GM04504 (cell line): ENCODE measurements at regions not wholly inside any gene's neighbourhood (a gene's known extent, or its start where the extent isn't known, plus 50 kb on each side); places are given as distances from the start of the nearest gene placed in this dataset.

Experiments used
- DNase-seq: peaks from one replicate; pipeline ENCODE4 v3.0.0-alpha.2; 2012; ENCODE audit warnings: low read depth

DNA sequence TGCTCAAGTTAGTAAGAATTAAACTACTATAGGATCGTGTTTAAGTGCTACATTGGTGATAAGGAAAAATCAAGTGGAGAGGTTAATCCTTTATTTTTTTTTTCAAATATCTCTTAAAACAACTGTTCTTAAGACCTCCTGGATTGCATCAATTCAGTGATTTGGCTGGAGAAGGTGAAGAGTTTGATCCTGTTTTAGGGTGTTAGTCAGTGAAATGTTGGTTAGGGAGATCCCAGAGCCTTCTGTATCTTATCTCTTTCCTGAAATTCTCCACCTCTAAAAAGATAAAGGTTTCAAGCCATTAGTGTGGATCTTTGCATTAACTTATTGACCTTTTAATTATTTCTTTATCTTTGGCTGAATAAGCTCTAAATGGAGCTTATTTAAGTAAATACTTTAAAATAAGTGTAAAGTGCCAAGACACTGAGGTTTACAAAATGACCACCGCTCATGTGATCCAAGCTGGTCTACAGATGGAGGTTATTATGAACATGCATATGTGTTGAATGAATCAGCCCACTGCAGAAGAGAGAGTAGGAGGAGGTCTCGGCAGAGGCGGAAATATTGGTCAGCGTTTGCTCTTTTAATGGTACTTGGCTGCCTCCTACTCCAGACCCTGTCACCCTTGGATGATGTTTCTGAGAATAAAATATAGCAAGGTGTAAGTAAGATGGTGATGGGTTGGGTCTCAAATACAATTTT, 51.8 kb upstream of the BMPER start:
- DNase-seq, result peak; percentile 76

DNA sequence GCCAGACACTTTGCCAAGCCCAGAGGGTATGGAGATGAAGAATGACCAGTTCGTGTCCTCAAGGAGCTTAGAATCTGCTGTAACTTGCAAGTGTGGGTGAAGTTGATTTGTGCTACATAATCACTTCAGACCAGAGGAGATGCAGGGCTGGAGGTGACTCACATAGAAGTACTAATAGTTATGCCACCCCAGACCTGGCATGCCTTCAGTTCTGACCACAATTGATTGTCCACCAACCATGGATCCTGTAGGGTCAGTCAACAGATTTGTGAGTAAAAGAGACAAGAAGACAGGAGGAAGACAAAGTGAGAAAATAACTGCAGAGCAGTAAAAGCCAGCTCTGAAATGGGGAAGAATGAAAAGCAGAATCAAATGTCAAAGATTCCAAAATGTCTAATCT, 51.2 kb upstream of the BMPER start:
- peak; percentile 54 for DNase-seq

DNA sequence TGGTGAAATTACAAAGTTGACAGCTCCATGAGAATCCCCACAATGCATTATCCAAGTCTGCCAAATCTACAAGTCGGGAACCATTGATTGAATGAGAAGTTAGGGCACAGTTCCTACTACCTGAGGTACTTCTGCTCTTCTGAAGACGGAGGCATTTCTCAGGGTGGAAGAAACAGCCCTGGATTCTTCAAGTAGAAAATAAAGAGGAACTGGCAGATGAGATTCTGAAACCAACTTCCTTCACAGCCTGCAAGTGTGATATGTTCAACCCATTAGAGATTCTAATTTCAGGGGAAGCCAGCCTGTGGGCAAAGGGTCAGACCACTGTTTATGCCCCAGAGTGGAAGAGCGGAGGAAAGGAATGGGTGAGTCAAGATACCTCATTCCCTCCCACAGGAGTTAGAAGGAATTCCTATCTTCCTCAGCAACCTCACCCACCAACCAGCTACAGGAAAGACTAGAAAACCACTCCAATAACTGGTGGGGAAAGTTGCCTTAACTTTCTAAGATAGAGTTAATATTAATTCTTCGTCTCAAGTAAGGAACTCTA, 50.5 kb upstream of the BMPER start:
- DNase-seq, result no peak
